Stimulated activated CD8-positive, alpha-beta memory T cell treated with anti-CD3 and anti-CD28 coated beads, Interleukin-2, amount 100 ng/mL, for 1 hour (primary cell): ENCODE measurements at regions not wholly inside any gene's neighbourhood (a gene's known extent, or its start where the extent isn't known, plus 50 kb on each side); places are given as distances from the start of the nearest gene placed in this dataset.

Source experiments
- DNase-seq, 2 donors: peaks; one replicate each; pipeline ENCODE4 v3.0.0-alpha.2; 2020; ENCODE audit warnings: low read depth in 2 of 2

- no peak for DNase-seq
Observed at GRCh38 chr5:175243441-175243840, 200.5 kb downstream of the DRD1 start.

GRCh38 chr5:175242207-175242606 lies 201.8 kb downstream of the DRD1 start:
- no peak for DNase-seq

GRCh38 chr5:175238326-175238725 lies 205.7 kb downstream of the DRD1 start:
- no peak for DNase-seq

GRCh38 chr5:175236176-175236575 lies 207.8 kb downstream of the DRD1 start:
- DNase-seq, result no peak

GRCh38 chr5:175235251-175235960 lies 208.6 kb downstream of the DRD1 start:
- DNase-seq, result no peak

GRCh38 chr5:175230299-175230698 lies 213.7 kb downstream of the DRD1 start:
- no peak for DNase-seq

- DNase-seq, result no peak
Observed at GRCh38 chr5:175226506-175226905, 217.5 kb downstream of the DRD1 start.

GRCh38 chr5:175223291-175223690 lies 220.7 kb downstream of the DRD1 start:
- no peak for DNase-seq

- DNase-seq, result no peak
Observed at GRCh38 chr5:175222621-175223020, 221.4 kb downstream of the DRD1 start.

- no peak for DNase-seq
Observed at GRCh38 chr5:175220549-175220948, 223.4 kb downstream of the DRD1 start.

- DNase-seq, result no peak
Observed at GRCh38 chr5:175219366-175219765, 224.6 kb downstream of the DRD1 start.

GRCh38 chr5:175216991-175217390 lies 227.0 kb downstream of the DRD1 start:
- DNase-seq, result no peak

- DNase-seq, result no peak
Observed at GRCh38 chr5:175215906-175216305, 228.1 kb downstream of the DRD1 start.

- DNase-seq, result no peak
Observed at GRCh38 chr5:175214152-175214551, 229.8 kb downstream of the DRD1 start.

- DNase-seq, result no peak
Observed at GRCh38 chr5:175211956-175212756, 231.8 kb downstream of the DRD1 start.

GRCh38 chr5:175207321-175208040 lies 236.5 kb downstream of the DRD1 start:
- no peak for DNase-seq

- no peak for DNase-seq
Observed at GRCh38 chr5:175206669-175207068, 237.3 kb downstream of the DRD1 start.

- DNase-seq, result no peak
Observed at GRCh38 chr5:175202463-175203068, 241.4 kb downstream of the DRD1 start.

GRCh38 chr5:175201393-175201792 lies 242.6 kb downstream of the DRD1 start:
- DNase-seq, result no peak

- DNase-seq, result no peak
Observed at GRCh38 chr5:175195698-175196656, 248.0 kb downstream of the DRD1 start.

GRCh38 chr5:175181331-175181730 lies 262.7 kb downstream of the DRD1 start:
- no peak for DNase-seq
